HG02870 (cell line): ENCODE measurements at regions not wholly inside any gene's neighbourhood (a gene's known extent, or its start where the extent isn't known, plus 50 kb on each side); places are given as distances from the start of the nearest gene placed in this dataset.
"Not testable (repeated sequence)": the region's sequence is repeated elsewhere in the genome, so short reads cannot be mapped to it uniquely, and the experiment has no call there.

Experiments
- ATAC-seq: cut with Tn5 transposase; IDR thresholded peaks from one replicate; pipeline ENCODE4 v1.9.1; 2021; ENCODE audit warnings: mild to moderate bottlenecking, moderate library complexity; ENCODE audit not compliant: unreplicated experiment

DNA sequence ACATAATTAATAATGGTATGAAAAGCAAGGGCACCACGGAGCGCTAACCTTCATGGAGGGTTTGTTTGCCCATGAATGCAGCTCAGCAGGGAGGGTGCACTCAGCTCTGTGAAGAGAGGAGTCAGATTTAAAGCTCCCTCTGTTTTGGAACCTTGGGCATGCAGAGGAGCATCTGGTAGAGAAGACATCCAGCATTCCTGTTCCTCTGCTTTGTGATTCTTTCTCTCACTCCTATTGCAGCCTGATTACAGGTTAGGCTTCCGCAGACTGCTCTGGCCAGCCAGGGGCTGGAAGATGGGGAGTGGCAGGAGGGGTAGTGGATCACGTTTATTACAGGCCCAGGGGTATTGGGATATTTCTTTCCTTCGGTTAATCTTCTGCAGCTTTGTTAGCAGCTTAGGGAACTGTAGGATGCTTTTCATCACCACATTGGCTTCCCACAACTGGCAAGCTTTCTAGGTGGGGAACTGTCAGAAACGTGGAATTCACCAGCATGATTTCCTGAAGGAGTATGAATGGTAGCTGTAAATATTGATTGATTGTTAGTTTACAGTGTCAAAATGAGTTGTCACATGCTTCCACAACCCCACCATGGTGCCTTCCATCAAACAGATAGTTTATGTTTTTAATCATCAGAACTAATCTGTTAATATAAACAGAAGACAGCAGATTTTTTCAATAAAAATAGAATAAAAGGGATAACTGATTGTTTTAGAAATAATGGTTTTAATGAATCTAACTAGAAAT, 201.1 kb downstream of the VAPA start:
- no peak for ATAC-seq

DNA sequence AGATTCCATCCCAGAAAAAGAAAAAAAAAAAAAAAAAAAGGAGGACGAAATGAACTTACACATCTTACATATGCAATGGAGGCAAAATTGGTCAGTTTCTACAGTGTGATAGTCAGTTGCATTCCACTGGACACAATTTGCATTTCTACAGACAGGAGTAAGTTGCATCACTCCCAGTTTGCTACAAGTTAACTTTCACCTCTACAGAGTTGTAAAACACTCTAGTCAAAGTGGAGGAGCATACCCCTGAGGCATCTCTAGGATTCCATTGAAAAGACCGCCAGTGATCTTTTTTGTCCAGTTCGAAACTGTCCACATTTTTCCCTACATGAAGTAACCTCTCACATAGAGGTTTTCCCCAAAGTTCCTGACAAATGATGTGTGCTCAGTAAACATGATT, 202.8 kb downstream of the VAPA start:
- ATAC-seq = no peak

DNA sequence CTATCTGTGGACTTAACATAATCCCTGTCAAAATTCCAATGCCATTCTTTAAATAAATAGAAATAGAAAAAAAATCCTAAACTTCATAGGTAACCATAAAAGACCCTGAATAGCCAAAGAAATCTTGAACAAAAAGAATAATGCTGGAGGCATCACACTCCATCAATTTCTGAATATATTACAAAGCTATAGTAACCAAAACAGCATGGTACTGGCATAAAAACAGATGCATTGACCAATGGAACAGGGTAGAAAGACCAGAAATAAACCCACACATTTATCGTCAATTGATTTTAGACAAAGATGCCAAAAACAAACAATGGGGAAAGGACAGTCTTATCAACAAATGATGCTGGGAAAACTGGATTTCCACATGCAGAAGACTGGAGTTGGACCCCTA, 205.7 kb downstream of the VAPA start:
- no peak for ATAC-seq

DNA sequence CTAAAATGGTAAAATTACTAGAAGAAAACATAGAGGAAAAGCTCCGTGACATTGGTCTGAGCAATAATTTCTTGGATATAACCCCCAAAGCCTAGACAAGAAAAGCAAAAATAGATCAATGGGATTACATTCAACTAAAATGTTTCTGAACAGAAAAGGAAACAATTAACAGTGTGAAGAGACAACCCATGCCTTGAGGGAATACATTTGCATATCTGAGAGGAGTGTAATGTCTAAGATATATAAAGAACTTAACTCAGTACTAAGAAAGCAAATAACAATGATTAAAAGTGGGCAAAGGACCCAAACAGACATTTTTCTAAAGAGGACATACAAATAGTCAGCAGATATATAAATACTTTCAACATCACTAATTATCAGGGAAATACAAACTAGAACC, 206.2 kb downstream of the VAPA start:
- no peak for ATAC-seq

- no peak for ATAC-seq
These were observed 206.8 kb downstream of the VAPA start for GRCh38 chr18:10120622-10121021.

GRCh38 chr18:10121028-10121427, 207.2 kb downstream of the VAPA start:
- ATAC-seq = no peak

GRCh38 chr18:10121786-10122515, 208.1 kb downstream of the VAPA start:
- no peak for ATAC-seq

DNA sequence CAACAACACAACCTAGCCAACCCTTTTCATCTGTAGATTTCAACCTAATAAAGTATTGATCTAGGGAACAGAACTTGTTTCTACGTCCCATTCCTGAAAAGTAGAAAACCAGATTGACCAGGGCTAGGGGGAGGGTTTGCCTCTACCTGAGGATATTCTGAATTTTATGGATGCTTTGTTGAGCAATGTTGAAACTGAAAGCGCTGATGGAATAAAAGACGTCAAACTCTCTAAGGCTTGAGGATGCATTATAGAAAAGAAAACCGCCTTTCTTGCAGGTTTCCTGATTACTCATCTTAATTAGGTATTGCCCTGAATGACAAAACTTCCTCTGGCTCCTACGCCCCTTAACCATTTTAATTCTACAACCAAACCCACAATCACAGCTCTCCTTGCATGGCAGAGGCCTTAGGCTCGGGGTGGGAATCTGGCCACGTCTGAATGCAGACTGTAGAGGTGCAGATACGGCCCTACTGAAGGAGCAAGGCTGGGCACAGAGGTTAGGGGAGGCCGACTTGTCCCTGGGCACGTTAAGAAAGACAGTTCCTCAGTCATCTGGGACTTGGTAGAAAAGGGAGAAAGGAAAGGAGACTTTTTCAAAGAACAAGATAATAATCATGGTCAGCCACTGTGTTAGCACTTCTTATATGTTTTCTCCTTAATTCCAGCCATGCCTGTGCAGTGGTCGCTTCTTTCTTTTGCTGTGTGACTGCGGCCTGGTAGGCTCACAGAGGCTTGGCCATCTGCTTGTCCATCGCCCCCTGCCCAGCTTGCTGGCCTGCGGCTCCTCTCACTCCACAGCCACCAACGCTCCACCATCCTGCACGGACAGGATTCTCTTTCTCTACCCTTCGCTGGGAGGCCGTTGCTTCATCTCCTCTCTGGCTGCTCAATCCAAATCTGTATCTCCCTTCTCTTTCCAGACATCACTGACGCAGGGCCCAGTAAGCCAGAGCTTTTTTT, 209.5 kb downstream of the VAPA start:
- no peak for ATAC-seq

DNA sequence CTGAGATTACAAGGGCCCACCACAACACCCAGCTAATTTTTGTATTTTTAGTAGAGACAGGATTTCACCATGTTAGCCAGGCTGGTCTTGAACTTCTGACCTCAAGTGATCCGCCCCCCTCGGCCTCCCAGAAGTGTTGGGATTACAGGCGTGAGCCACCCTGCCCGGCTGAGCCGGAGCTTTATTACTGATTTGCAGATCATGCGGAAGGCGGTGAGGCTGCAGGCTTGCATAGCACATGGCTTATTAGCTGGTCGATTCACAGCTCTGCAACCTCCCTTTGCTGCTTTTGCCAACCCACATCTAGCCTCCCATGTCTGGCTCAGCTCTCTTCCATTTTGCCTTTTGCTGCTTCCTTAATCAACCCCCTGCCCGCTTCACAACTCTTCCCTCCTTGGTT, 210.3 kb downstream of the VAPA start:
- no peak for ATAC-seq

- no peak for ATAC-seq
These were observed 210.7 kb downstream of the VAPA start for GRCh38 chr18:10124557-10124956.

DNA sequence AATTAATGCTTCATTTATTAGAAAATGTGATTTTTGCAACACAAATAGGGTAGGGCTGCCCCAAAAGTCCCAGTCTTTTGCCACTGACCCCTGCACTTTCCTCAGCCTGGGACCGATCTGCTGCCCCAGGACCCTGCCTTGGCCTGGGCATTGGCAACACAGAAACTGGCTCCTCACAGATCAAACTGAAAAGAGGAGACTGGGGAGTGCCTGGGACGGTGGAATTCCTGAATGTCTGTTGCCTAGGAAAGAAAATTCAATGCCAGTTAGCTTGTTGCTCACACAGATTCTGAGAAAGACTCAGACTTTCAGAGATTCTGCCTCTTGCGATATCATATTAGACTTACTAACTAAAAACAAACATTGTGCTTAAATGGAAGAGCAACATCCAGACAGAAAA, 211.2 kb downstream of the VAPA start:
- no peak for ATAC-seq

DNA sequence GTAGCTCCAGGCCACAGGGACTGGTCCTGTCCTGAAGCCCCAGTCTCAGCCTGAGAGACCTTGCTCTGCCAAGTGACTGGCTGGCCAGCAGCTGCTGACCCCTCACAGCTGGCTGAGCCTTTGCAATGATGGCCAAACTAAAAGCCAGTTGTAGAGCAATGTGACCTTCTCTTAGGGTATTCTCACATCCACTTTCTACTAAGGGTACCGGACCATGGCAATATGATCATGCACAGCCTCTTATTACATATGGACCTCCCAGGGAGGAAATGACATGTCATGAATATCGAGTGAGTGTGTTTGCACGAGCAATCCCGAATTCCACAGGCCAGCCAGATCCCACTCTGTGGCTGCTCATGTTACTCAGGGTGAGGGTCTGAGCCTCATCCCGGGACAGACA, 213.9 kb downstream of the VAPA start:
- ATAC-seq = no peak

DNA sequence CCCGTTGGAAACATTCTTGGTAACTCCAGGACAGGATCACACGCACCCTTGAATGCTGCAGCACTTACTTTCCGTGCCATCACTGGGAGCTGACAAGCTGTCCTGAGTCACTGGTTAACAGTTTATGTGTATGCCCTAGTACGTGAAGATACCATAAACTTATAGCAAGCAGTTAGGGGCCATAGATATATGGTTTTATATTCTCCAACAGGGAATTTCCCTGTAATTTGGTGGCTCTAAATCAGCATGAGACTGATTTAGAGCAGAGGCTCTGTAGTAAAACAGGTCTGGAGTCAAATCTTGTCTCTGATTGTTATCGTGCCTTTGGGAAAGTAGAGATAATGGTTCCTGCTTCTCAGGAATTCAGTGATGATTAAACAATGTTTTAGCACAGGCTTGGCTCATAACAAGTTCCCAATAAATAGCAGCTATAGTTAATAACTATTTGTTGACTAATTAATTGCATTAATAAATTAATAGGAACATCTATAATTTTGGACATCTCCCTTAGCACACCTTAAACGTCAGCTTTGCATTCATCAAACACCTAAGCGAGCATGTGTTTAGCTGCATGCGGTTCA, 215.2 kb downstream of the VAPA start:
- ATAC-seq = no peak

DNA sequence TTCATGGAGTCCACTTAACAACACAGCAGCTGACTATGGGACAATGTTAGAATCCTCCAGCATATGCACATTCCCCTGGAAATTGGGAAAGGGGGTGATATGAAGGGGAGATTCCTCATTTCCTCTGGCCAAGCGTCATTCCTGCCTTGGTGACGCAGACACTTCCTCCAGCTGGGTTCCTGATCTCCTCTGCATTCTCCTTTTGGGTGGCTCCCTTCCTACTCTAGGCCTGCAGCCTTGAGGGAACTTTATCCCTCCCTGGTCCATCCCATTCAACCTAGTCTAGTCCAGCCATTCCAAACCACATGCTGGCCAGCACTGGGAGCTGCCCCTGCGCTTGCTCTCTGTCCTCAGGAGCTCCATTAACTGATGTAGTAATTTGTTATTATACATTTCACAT, 216.8 kb downstream of the VAPA start:
- no peak for ATAC-seq

DNA sequence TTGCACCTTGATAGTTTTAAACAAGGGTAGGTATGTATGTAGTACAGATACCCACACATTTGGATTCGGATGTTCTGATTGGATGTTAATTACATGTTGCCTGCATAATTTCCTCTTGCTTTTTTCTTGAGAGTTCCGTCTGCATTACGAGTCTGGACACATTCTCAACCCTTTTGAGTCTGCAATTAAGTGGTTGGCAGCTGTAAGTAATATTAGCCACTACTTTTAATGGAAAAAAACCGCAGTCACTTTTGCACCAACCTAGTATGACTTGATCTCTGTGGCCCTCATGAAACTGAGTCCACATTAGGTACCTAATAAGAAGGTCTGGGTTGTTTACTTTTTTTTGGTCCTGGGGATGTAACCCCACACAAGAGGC, 217.3 kb downstream of the VAPA start:
- ATAC-seq = no peak

GRCh38 chr18:10131460-10132395, 217.9 kb downstream of the VAPA start:
- ATAC-seq = no peak

- no peak for ATAC-seq
These were observed 219.7 kb downstream of the VAPA start for GRCh38 chr18:10133516-10133915.

DNA sequence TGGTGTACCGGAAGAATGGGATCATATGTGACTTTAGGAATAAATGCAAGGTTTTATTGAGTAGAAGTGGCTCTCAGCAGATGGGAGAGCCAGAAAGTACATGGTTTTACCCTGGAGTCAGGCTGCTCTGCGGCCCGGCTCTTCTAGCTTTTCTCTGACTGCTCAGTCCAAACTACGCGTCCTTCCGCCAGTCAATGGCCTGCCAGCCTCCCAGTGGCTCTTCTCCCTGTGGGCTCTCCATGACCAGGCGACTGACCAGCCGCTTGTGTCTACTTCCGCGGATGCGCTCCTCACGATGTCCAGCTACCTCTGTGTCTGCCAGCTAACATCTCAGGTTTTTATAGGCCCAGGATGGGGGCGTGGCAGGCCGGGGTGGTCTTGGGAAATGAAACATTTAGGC, 220.4 kb downstream of the VAPA start:
- no peak for ATAC-seq

- not testable (repeated sequence) for ATAC-seq
These were observed 220.9 kb downstream of the VAPA start for GRCh38 chr18:10134749-10135148.

GRCh38 chr18:10135302-10135926, 221.6 kb downstream of the VAPA start:
- ATAC-seq = no peak
